AG09319 (cell line): ENCODE measurements at regions not wholly inside any gene's neighbourhood (a gene's known extent, or its start where the extent isn't known, plus 50 kb on each side); places are given as distances from the start of the nearest gene placed in this dataset.
A peak's percentile ranks its signal among the peaks of the same experiment; 100 is the strongest.

ENCODE experiments used
- DNase-seq: peaks from one replicate; pipeline ENCODE4 v3.0.0-alpha.2; 2010; ENCODE audit warnings: low read depth; ENCODE audit errors: extremely low read depth
- TF ChIP-seq, protein P1 (sequence below): IDR thresholded peaks from 2 replicates; pipeline ENCODE4 v1.5.1; 2011; ENCODE audit warnings: low read depth, mild to moderate bottlenecking, inconsistent platforms, low read length, moderate library complexity

DNA sequence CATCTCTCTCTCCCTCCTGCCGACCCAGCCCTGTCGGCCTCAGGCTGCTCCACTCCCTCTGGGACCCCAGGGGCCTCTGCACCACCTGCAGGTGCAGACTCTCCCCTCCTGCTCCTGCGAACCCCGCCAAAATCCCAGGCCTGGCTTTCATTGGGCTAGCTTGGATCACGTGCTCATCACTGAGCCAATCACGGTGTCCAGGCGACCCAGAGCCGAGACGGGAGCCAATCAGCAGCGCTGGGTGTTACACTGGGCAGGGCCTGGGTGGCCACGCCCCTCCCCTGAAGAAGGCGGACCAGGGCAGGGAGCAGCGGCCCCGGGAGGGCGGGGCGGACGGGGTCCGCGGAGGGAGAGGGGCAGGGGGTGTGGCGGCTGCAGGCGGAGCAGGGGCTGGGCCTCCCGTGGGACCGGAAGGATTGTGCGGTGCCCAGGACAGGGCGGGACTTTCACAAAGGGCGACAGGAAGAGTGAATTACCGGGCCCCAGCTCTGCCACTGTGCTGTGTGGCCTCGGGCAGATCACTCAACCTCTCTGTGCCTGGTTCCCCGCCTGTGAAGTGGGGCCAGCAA lies 66.6 kb upstream of the FBRSL1 start:
- DNase-seq, result no peak
- TF ChIP-seq, protein P1, sequence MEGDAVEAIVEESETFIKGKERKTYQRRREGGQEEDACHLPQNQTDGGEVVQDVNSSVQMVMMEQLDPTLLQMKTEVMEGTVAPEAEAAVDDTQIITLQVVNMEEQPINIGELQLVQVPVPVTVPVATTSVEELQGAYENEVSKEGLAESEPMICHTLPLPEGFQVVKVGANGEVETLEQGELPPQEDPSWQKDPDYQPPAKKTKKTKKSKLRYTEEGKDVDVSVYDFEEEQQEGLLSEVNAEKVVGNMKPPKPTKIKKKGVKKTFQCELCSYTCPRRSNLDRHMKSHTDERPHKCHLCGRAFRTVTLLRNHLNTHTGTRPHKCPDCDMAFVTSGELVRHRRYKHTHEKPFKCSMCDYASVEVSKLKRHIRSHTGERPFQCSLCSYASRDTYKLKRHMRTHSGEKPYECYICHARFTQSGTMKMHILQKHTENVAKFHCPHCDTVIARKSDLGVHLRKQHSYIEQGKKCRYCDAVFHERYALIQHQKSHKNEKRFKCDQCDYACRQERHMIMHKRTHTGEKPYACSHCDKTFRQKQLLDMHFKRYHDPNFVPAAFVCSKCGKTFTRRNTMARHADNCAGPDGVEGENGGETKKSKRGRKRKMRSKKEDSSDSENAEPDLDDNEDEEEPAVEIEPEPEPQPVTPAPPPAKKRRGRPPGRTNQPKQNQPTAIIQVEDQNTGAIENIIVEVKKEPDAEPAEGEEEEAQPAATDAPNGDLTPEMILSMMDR, result no peak

DNA sequence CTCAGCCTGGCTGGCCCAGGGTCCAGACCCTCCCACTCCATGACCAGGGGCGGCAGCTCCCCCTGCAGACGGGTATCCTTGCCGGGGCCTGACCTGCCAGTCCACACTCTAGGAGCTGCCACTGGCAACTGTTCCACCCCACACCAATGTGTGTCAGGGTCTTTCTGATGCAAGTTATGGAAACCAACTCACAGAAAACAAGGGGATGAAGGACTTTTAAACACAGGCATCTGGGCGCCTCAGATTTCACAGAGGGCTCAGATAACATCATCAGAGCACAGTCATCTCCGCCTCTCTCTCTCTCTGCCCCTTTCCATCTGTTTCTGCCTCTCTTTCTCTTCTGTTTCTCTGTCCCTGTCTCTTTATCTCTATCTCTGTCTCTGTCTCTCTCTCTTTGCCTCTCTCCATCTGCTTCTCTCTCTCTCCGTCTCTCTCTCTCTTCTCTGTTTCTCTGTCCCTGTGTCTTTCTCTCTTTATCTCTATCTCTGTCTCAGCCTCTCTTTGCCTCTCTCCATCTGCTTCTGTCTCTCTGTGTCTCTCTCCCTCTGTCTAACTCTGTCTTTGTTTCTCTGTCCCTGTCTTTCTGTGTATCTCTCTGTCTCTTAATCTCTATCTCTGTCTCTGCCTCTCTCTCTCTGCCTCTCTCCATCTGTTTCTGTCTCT lies 67.4 kb upstream of the FBRSL1 start:
- DNase-seq, result peak; percentile 48

DNA sequence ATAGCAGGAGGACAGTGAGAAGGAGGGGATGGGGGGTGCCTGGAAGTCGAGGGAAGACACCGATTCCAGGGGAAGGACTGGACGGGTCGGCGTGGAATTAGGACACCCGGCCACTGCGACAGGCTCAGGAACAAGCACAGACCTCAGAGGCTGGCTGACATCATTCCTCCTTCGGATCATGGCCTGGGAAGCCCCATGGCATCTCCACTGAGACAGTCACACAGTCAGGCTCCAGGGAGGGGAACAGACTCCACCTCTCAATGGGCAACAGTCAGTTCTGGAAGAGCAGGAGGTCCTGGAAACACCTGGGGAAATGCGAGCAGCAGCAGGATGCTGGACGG lies 67.9 kb upstream of the FBRSL1 start:
- TF ChIP-seq, protein P1, result no peak

More for the DNA sequence above, 67.4 kb upstream of the FBRSL1 start:
- TF ChIP-seq, protein P1, result no peak; the same call in none of the 2 replicates

DNA sequence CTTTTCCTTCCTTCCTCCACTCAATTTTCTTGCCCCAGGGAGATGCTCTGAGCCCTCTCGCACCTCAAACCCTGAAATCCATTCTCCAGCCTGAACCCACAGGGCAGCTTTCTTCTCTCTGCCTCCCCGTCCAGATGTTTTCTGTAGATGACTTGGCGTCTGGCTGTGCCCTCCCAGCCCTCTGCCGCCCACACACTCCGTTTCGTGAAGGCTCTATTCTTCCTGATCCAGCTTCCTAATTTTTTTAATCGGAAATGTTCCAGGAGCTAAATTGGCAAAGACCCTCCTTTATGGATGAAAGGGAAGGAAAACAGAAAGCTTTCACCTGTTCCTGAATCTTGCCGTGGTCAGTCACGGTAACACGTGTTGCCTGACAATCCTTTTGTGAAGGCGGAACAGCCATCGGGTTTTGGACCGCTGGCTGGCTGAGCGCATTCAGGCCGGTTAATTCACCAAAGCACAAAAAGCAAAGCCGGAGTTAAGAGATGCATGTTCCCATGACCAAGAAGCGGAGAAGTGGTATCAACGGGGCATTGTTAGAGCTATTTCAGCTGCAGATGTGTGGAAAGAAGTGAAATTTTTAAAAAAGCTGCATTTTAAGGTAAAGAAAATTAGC lies 70.2 kb upstream of the FBRSL1 start:
- no peak for DNase-seq
- TF ChIP-seq, protein P1, result no peak

More for the DNA sequence above, 67.9 kb upstream of the FBRSL1 start:
- no peak for DNase-seq

DNA sequence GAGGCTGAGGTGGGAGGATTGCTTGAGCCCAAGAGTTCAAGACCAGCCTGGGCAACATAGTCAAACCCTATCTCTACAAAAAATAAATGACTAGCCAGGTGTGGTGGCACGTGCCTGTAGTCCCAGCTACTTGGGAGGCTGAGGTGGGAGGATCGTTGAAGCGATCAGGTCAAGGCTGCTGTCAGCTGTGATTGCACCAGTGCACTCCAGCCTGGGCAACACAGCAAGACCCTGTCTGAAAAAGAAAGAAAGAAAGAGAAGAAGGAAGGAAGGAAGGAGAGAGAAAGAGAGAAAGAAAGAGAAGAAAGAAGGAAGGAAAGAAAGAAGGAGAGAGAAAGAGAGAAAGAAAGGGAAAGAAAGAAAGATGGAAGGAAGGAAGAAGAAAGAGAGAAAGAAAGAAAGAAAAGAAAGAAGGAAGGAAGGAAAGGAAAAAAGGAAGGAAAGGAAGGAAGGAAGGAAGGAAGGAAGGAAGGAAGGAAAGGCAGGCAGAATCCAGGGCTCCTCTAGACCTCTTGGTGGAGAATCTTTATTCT lies 71.5 kb upstream of the FBRSL1 start:
- TF ChIP-seq, protein P1, result no peak
- DNase-seq, result no peak

DNA sequence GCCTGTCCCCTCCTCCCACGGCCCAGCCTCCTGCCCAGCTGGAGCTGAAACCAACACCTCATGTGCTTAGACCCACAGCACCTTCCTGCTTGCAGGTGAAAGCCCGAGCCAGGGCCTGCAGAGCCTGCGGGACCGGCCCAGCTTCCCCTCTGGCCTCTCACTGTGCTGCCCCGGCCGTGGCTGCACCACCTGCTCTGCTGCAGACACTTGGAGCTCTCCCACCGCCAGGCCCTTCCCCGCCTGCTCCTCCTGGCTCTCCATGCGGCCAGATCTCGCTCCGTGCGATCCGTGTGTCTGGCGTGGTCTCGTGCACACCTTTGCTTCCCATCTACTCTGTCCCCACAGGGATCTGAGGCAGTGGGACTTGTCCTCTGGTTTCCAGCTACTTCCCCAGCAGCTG lies 72.2 kb upstream of the FBRSL1 start:
- DNase-seq, result no peak
- TF ChIP-seq, protein P1, result no peak

DNA sequence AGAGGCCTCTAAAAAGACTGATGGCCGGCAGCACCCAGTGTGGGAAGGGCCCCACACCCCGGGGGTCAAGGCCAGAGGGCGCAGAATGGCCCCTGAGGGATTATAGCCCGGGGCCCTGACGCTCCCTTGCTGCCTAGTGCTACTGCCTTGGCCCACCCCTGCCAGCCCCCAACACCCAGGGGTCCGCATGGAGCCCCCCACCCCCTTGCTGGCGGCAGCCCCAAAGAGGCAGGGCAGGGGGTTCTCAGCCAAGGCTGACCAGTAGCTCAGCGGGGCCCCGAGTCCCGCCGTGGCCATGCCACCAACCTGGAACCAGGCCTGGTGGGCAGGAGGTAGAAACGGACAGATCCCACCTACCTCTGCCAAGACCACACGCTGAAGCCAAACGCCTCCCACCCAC lies 73.1 kb upstream of the FBRSL1 start:
- no peak for DNase-seq
- TF ChIP-seq, protein P1, result no peak
